ENCODE measurements at regions not wholly inside any gene's neighbourhood (a gene's known extent, or its start where the extent isn't known, plus 50 kb on each side); places are given as distances from the start of the nearest gene placed in this dataset.
"Not testable (repeated sequence)": the region's sequence is repeated elsewhere in the genome, so short reads cannot be mapped to it uniquely, and the experiment has no call there.

GRCh38 chr5:67880876-67881275 lies 334.7 kb upstream of the PIK3R1 start:
- no peak for DNase-seq (ENCODE audit: low read depth in 2 of 2)

- no peak for DNase-seq (ENCODE audit: low read depth in 2 of 2)
These were observed 335.1 kb upstream of the PIK3R1 start for GRCh38 chr5:67880511-67880805.

- no peak for DNase-seq (ENCODE audit: low read depth in 2 of 2)
These were observed 335.7 kb upstream of the PIK3R1 start for GRCh38 chr5:67879620-67880510.

GRCh38 chr5:67878933-67879332 lies 336.6 kb upstream of the PIK3R1 start:
- no peak for DNase-seq (ENCODE audit: low read depth in 2 of 2)

GRCh38 chr5:67876371-67876770 lies 339.2 kb upstream of the PIK3R1 start:
- DNase-seq (ENCODE audit: low read depth in 2 of 2), result no peak

- no peak for DNase-seq (ENCODE audit: low read depth in 2 of 2)
These were observed 340.0 kb upstream of the PIK3R1 start for GRCh38 chr5:67875601-67876000.

- DNase-seq (ENCODE audit: low read depth in 2 of 2), result no peak
These were observed 341.6 kb upstream of the PIK3R1 start for GRCh38 chr5:67873935-67874334.

GRCh38 chr5:67870662-67871061 lies 344.9 kb upstream of the PIK3R1 start:
- DNase-seq (ENCODE audit: low read depth in 2 of 2), result no peak

GRCh38 chr5:67864335-67864734 lies 351.2 kb upstream of the PIK3R1 start:
- DNase-seq (ENCODE audit: low read depth in 2 of 2), result not testable (repeated sequence)

GRCh38 chr5:67858471-67859031 lies 357.0 kb upstream of the PIK3R1 start:
- DNase-seq (ENCODE audit: low read depth in 2 of 2), result no peak

- DNase-seq (ENCODE audit: low read depth in 2 of 2), result no peak
These were observed 358.1 kb upstream of the PIK3R1 start for GRCh38 chr5:67857502-67857901.

GRCh38 chr5:67855523-67855922 lies 360.0 kb upstream of the PIK3R1 start:
- no peak for DNase-seq (ENCODE audit: low read depth in 2 of 2)

- DNase-seq (ENCODE audit: low read depth in 2 of 2), result not testable (repeated sequence)
These were observed 364.6 kb upstream of the PIK3R1 start for GRCh38 chr5:67850906-67851305.

GRCh38 chr5:67844924-67845323 lies 370.6 kb upstream of the PIK3R1 start:
- DNase-seq (ENCODE audit: low read depth in 2 of 2), result no peak

- no peak for DNase-seq (ENCODE audit: low read depth in 2 of 2)
These were observed 372.8 kb upstream of the PIK3R1 start for GRCh38 chr5:67842806-67843205.

- not testable (repeated sequence) for DNase-seq (ENCODE audit: low read depth in 2 of 2)
These were observed 378.3 kb upstream of the PIK3R1 start for GRCh38 chr5:67837225-67837624.

GRCh38 chr5:67836496-67836895 lies 379.1 kb upstream of the PIK3R1 start:
- not testable (repeated sequence) for DNase-seq (ENCODE audit: low read depth in 2 of 2)

- DNase-seq (ENCODE audit: low read depth in 2 of 2), result no peak
These were observed 384.5 kb upstream of the PIK3R1 start for GRCh38 chr5:67831048-67831447.

GRCh38 chr5:67827541-67827940 lies 388.0 kb upstream of the PIK3R1 start:
- DNase-seq (ENCODE audit: low read depth in 2 of 2), result no peak

- DNase-seq (ENCODE audit: low read depth in 2 of 2), result no peak
These were observed 390.7 kb upstream of the PIK3R1 start for GRCh38 chr5:67824852-67825251.

GRCh38 chr5:67817652-67818051 lies 397.9 kb upstream of the PIK3R1 start:
- no peak for DNase-seq (ENCODE audit: low read depth in 2 of 2)

GRCh38 chr5:67816456-67816855 lies 399.1 kb upstream of the PIK3R1 start:
- no peak for DNase-seq (ENCODE audit: low read depth in 2 of 2)
